ENCODE measurements at regions not wholly inside any gene's neighbourhood (a gene's known extent, or its start where the extent isn't known, plus 50 kb on each side); places are given as distances from the start of the nearest gene placed in this dataset.

DNA sequence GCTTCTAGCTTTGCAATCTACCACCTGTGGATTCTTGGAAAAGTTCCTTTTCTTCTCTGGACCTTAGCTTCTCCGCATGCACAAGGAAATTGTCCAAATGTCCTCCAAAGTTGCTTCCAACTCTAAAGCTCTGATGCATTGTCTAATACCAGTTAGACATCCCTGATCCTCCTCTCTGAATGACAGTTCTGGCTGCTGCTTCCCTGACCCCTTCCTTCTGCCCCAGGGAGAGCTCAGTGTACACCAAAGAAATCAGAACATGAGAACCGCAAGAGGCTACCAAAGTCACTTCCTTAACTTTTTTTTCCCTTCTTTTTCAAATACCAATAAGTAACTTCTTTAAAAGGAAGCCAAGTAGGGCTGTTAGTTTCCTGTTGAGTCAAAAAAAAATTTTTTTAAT is 79.7 kb upstream of the CES5A start:
- TF ChIP-seq, protein P1, sequence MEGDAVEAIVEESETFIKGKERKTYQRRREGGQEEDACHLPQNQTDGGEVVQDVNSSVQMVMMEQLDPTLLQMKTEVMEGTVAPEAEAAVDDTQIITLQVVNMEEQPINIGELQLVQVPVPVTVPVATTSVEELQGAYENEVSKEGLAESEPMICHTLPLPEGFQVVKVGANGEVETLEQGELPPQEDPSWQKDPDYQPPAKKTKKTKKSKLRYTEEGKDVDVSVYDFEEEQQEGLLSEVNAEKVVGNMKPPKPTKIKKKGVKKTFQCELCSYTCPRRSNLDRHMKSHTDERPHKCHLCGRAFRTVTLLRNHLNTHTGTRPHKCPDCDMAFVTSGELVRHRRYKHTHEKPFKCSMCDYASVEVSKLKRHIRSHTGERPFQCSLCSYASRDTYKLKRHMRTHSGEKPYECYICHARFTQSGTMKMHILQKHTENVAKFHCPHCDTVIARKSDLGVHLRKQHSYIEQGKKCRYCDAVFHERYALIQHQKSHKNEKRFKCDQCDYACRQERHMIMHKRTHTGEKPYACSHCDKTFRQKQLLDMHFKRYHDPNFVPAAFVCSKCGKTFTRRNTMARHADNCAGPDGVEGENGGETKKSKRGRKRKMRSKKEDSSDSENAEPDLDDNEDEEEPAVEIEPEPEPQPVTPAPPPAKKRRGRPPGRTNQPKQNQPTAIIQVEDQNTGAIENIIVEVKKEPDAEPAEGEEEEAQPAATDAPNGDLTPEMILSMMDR (IDR thresholded peaks at IDR 0.05; ENCODE audit: low read depth, low read length, poor library complexity, severe bottlenecking), result no peak
- no peak for TF ChIP-seq EZH2phosphoT487 (IDR thresholded peaks at IDR 0.05; ENCODE audit: borderline replicate concordance, low read length)
